ENCODE measurements at regions not wholly inside any gene's neighbourhood (a gene's known extent, or its start where the extent isn't known, plus 50 kb on each side); places are given as distances from the start of the nearest gene placed in this dataset.

GRCh38 chr15:98150084-98150483, 189.6 kb downstream of the ARRDC4 start:
- TF ChIP-seq EZH2 (IDR thresholded peaks at IDR 0.05; ENCODE audit: low read length, unreplicated experiment), result no peak
- TF ChIP-seq, protein P1, sequence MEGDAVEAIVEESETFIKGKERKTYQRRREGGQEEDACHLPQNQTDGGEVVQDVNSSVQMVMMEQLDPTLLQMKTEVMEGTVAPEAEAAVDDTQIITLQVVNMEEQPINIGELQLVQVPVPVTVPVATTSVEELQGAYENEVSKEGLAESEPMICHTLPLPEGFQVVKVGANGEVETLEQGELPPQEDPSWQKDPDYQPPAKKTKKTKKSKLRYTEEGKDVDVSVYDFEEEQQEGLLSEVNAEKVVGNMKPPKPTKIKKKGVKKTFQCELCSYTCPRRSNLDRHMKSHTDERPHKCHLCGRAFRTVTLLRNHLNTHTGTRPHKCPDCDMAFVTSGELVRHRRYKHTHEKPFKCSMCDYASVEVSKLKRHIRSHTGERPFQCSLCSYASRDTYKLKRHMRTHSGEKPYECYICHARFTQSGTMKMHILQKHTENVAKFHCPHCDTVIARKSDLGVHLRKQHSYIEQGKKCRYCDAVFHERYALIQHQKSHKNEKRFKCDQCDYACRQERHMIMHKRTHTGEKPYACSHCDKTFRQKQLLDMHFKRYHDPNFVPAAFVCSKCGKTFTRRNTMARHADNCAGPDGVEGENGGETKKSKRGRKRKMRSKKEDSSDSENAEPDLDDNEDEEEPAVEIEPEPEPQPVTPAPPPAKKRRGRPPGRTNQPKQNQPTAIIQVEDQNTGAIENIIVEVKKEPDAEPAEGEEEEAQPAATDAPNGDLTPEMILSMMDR (conservative IDR thresholded peaks at IDR 0.05; ENCODE audit: low read depth, low read length), result no peak
- TF ChIP-seq EZH2phosphoT487 (IDR thresholded peaks at IDR 0.05; ENCODE audit: borderline replicate concordance, low read length), result no peak
